GM12878 (cell line): ENCODE measurements at regions not wholly inside any gene's neighbourhood (a gene's known extent, or its start where the extent isn't known, plus 50 kb on each side); places are given as distances from the start of the nearest gene placed in this dataset.

ENCODE experiments used
- TF ChIP-seq, protein P1 (sequence below): fragments of 450-650 bp; IDR thresholded peaks from 2 replicates; pipeline ENCODE4 v1.6.1; 2014; ENCODE audit warnings: mild to moderate bottlenecking
- TF ChIP-seq, protein P2 (sequence below), 3 experiments: IDR thresholded peaks in 2 of 3; conservative IDR thresholded peaks in 1 of 3; 2 replicates each; pipeline ENCODE4 v1.5.1; 2011; ENCODE audit warnings: low read depth in 3 of 3, low read length in 3 of 3, mild to moderate bottlenecking in 3 of 3, control low read depth in 2 of 3, moderate library complexity in 2 of 3, inconsistent platforms in 1 of 3, mixed read lengths in 1 of 3; ENCODE audit not compliant: control insufficient read depth in 2 of 3, insufficient read depth in 1 of 3; ENCODE audit errors: extremely low read depth in 1 of 3

DNA sequence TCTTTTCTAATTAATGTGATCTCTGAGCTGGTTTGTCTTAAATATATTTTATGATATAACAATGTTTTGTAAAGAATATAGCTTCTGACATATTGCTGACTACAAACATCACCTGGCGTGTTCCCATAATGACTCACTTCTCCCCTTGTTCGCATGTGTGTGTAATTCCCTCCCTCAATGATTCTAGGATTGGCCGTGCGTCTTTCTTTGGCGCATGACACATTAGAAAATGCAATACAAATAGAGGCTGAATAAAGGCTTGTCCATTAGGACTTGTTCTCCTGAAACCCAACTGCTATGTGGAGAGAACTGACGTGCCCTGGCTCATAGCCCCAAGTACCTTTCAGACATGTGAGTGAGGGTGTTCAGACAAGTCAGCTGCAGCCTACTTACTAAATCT, 159.7 kb upstream of the CDH20 start:
- TF ChIP-seq, protein P1, sequence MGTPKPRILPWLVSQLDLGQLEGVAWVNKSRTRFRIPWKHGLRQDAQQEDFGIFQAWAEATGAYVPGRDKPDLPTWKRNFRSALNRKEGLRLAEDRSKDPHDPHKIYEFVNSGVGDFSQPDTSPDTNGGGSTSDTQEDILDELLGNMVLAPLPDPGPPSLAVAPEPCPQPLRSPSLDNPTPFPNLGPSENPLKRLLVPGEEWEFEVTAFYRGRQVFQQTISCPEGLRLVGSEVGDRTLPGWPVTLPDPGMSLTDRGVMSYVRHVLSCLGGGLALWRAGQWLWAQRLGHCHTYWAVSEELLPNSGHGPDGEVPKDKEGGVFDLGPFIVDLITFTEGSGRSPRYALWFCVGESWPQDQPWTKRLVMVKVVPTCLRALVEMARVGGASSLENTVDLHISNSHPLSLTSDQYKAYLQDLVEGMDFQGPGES: no peak
- TF ChIP-seq, protein P2, sequence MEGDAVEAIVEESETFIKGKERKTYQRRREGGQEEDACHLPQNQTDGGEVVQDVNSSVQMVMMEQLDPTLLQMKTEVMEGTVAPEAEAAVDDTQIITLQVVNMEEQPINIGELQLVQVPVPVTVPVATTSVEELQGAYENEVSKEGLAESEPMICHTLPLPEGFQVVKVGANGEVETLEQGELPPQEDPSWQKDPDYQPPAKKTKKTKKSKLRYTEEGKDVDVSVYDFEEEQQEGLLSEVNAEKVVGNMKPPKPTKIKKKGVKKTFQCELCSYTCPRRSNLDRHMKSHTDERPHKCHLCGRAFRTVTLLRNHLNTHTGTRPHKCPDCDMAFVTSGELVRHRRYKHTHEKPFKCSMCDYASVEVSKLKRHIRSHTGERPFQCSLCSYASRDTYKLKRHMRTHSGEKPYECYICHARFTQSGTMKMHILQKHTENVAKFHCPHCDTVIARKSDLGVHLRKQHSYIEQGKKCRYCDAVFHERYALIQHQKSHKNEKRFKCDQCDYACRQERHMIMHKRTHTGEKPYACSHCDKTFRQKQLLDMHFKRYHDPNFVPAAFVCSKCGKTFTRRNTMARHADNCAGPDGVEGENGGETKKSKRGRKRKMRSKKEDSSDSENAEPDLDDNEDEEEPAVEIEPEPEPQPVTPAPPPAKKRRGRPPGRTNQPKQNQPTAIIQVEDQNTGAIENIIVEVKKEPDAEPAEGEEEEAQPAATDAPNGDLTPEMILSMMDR (IDR thresholded peaks at IDR 0.05 in 2 of 3, conservative IDR thresholded peaks at IDR 0.05 in 1 of 3; ENCODE audit: control insufficient read depth in 2 of 3, extremely low read depth in 1 of 3, insufficient read depth in 1 of 3, low read depth in 3 of 3, low read length in 3 of 3): no peak
